Right kidney (tissue), 1 donor: ENCODE measurements at regions not wholly inside any gene's neighbourhood (a gene's known extent, or its start where the extent isn't known, plus 50 kb on each side); places are given as distances from the start of the nearest gene placed in this dataset.

ENCODE experiments used
- DNase-seq: peaks from one replicate; pipeline ENCODE4 v3.0.0-alpha.2; 2016

DNA sequence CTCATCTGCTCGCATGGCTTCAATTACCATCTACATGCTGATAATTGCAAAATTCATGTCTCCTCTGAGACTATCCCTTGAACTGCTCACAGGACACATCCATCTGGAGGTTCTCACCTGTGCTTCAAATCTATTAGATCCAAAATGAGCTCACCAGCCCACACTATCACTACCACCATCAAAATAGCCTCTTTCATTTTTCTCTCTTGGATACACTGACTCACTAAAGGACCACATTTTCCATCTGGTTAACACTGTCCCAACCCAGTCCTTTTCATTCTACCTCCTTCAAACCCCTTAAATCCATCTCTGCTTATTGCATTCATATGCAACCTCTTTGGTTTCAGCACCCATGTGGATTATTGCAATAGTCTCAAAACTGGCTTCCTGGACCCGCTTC, 497.6 kb downstream of the MID1IP1 start:
- no peak for DNase-seq

DNA sequence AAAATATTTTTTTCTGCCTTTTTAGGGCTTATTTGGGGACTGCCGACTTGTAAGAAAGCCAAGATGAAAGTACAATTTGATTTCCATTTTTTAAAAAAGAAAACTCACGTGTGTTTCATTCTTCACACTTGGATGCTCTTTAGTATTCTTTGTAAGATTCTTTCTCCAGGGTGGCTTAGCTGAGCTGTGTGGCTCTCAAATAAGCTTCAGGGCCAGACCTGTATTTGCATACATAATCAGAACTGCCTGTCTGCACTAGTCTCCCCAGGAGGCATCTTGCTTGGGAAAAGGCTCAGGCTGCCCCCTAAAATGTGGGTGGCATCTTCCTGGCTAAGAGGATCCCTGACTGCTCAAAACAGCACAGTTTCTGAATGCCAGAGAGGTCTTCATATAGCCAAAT, 498.4 kb downstream of the MID1IP1 start:
- no peak for DNase-seq

DNA sequence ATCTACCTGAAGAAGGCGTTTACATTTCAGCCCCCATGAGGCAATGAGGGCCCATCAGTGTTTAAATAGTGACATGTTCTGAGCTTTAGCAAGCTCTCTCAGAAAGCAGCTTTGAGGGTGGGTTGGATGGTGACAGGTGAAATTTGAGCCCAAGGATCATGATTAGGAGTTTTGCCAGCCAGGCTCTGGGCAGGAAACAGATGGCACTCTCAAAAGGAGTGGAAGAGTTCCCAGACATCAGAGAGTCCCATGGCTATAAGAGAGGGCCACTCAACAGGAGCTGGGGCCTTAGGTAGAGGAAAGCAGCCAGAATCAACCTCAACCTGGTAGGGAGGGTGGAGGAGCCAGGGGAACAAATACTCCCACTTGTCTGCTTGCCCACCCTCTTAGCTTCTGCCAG, 499.8 kb downstream of the MID1IP1 start:
- DNase-seq: no peak

DNA sequence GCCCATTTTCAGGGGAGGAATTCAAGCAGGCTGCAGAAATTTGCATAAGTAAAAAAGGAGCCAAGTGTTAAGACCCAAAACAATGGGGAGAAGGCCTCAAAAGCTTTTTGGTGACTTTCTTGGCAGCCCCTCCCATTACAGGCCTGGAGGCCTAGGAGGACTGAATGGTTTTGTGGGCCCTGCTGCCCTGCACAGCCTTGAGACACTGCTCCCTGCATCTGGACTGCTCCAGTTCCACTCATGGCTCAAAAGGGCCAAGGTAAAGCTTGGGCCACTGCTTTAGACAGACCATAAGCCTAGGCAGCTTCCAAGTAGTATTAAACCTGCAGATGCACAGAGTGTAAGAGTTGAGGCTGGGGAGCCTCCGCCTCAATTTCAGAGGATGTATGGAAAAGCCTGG, 501.6 kb downstream of the MID1IP1 start:
- DNase-seq: no peak

DNA sequence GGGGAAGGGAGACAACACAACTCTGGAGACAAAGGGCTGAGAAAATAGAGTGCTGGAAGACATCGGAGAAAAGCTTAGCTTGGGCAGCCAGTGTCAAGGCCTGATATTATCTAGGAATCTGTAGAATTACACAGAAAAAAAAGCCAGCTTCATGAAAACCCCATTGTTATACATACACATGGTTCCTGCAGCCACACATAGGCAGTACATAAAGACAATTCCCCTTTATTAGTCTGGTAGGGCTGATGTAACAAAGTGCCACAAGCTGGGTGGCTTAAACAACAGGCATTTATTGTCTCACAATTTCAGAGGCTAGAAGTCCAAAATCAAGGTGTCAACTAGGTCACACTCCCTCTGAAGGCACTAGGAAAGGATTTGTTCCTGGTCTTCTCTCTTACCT, 503.5 kb downstream of the MID1IP1 start:
- no peak for DNase-seq

DNA sequence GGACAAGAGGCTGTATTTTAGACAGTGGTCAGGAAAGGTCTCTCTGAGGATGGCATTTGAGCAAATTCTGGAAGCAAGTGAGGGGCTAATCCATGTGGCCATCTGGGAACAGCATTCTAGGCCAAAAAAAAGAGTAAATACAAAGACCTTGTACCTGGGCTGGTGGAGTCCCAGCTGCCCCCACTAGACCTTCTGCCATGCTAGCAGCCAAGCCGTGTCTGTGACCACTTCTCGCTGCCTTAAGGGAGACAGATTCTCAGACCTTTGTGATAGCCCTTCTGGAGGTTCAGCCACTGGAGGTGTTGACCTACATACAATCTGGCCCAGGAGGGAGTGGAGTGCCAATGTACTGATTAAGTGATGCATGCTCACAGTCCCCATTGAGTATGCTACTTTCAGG, 506.2 kb downstream of the MID1IP1 start:
- DNase-seq: no peak

DNA sequence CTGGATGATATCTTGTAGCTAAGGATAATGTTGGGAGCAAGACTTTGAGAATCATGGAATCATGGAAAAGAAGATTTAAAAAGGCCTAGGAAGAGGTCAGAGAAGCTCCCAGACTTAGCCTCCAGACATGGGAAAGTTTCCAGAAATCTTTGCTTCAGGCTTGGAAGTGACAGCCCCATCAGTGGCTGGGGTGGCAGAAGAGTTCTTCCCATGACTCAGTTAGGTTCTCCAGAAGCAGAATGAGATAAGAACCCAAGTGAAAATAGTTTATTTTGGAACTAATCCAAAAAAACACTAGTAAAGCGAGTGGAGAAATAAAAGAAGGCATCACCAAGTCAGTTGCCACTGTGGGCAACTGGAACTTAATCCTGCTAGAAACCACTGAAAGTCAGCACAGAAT, 506.9 kb downstream of the MID1IP1 start:
- DNase-seq: no peak

DNA sequence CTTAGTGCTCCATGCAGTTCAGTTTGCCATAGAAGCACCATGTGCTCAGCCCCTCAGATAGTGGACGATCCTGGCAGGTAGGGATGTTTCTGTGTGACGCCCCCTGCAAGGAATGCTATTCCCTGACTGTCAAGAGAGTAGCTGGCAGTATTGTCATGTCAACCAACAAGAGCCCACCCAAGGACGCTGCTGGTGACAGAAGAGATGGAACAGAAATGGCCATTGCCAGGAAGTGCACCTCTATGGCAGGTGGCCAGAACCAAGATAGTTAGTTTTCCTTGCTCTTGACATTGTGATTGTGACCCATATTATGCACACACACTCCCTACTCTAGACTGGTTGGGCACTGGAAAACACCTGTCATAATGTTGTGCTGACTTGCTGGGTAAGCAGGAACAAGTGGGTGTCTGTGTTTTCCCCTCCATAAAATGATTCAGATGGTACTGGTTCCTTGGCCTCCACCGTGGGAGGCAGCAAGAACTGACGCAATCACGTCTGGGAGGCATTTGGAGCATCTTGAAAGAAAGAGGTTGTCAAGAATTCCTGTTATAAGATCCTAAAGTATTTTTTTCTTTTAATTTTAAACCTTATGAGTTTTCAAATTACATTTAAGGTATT, 507.9 kb downstream of the MID1IP1 start:
- DNase-seq: no peak

DNA sequence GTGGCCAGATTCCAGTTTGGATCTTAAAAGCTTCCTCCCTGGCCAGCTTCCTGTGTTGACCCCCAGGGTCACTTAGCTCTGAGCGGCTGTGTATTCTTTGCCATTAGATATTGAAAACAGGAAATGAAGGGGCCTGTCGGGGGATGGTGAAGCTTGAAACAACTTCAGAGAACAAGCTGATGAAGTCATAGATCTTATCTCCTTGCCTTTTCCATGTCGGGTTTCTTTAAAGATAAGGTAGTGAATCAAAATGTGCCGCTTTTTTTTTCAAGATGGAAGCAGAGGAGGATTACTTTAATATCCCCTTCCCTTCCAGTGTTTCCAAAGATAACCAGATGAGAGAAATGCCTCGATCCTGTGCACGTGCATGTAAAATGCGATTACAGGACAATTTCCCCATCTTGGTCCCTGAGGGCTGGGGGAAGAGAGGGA, 508.5 kb downstream of the MID1IP1 start:
- DNase-seq: peak; percentile 19

DNA sequence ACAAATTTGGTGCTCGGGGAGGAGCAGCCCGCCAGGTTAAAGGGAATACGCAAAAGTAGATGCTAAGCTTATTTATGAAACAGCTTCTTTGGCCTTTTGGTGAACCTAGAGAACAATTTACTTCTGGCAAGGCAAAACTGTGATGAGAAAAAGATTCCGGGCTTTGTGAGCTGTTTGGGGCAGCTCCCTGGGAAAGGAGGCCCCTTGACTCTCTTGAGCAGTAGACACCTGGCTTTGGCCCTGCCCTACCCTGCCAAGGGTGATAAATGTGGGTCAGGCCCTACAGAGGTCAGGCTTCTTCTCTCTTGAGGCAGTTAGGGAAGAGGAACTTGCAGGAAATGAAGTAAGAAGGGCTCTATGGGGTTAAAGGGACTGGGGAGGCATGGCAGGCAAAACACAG, 509.6 kb downstream of the MID1IP1 start:
- DNase-seq: peak; percentile 17

DNA sequence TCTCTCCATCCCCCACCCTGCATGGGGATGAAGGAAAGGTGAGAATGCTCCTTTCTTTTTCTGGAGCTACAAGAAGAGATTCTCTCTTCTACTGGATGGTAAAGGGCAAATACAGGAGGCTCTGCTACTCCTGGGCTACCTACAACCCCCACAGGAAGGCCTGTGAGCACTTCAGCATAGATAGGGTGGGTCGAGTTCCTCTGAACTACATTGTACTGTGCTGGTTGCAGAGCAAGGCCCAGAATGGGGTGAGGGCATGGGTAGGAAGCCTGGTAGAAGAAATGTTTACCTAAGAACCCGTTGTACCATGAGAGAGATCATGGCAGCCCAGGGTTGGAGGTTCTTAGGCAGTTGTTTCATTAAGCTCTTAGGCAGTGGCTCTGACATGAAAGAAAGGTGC, 510.4 kb downstream of the MID1IP1 start:
- no peak for DNase-seq

DNA sequence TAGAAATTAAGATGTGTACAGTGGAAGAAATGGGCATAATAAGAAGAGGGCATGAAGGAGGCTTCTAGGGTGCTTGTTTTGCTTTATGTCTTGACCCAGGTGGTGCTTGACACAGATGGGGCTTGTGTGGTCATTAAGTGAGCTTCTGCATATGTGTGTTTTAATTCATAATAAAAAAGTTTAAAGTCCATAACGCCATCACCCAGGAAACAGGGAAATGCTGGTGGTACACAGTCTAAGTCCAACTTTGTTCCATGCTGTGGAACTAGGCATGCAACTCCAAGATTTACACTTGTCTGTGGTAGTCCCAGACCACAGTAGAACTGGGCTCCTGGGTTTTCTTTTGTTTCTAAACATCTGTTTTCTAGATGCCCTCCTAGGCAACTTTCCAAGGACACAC, 511.9 kb downstream of the MID1IP1 start:
- DNase-seq: no peak

DNA sequence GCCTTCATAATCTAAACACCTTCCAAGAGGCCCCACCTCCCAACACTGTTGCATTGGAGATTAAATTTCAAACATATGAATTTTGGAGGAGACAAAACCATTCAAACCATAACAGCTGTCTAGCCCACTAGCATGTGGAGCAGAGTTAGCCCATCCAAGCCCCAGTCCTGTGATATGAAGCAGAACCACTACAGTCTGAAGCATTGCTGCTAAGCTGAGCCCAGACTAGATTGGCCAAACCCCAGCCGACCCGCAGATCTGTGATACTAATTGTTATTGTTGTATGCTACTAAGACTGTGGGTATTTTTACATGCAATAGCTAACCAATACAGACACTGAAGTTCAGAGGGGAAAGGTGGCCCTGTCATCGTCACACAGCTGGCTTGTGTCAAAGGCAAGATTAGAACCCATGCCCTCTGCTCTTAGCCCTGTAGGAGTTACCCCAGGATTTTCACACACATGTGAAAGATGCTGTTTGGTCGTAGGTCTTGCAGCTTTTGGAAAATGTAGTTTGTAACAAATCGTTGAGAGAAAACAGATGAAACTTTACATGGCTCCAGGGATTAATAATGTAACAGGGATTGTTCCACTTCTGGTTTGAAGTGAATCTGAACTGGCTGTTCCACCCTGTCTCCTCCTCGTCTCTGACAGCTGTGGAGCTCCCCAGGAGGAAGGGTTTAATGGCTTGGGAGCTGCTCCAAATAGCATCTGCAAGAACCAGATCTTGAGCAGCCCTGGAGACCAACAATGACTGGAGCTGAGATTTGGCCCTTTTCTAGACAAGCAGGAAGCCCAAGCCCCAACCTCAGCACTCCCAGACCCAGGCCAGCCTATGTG, 517.5 kb downstream of the MID1IP1 start:
- DNase-seq: peak; percentile 18

DNA sequence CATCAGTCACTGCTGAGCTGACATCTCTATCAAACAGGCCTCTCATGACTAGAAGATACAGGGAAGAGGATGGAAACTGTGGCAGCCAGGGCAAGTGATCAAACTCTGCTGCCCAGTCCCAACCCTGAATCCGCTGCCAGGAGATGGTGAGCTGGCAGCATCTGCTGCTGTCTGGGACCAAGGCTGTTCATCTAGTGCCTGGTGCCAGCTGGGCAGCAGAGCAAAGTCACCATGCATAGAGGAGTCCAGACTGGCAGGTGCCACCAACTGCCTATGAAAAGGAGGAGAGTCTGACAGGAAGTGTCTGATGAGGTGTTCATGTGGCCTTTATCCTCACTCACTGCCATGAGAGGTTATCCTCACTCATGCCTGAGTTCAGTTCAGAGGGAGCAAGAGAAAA, 518.9 kb downstream of the MID1IP1 start:
- DNase-seq: no peak

DNA sequence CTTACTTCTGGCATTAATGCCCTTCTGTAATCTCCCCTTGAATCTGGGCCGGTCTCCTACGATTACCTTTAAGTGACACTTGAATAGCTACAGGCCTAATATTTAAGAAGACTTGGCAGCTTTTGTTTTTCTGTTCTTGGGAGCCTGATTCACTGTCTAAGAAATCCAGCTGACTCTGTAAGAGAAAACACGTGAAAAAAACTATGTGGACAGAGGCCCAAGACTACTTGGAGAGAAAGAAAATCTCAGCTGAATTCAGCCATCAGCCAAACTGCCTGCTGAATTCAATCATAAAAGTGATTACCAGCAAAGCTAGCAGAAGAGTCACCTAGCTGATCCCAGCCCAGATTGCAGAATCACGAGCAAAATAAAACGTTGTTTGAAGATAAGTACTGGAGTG, 521.2 kb downstream of the MID1IP1 start:
- DNase-seq: no peak

DNA sequence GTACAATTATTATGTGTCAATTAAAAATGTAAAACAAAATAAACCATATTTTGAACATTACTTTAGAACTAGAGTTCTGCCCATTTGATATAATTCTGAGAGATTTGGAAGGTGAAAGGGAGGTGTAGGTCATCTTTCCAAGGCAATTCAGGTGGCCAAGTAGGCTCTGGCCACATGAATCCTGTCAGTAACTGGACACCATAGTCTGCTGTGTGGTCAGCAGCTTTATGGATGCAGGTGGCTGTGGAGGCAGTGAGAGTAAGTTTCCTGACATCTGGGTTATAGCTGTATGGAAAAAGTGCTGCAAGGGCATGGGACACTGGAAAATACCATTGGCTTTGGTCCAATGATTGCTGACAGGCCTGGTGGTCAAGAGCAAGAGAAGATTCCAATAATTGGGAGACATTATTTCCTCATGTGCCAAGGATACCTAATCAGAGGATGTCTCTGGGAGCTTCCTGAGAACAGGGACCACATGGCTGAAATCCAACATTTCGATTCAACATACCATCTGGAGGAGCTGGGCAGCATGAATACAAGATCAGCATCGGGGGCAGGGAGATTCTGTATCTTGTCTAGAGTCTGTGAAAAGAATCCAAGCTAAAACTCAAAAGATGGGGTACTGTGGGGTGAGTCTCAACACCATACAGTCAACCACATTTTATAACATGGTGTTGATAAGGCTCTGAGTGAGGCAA, 523.1 kb downstream of the MID1IP1 start:
- no peak for DNase-seq

DNA sequence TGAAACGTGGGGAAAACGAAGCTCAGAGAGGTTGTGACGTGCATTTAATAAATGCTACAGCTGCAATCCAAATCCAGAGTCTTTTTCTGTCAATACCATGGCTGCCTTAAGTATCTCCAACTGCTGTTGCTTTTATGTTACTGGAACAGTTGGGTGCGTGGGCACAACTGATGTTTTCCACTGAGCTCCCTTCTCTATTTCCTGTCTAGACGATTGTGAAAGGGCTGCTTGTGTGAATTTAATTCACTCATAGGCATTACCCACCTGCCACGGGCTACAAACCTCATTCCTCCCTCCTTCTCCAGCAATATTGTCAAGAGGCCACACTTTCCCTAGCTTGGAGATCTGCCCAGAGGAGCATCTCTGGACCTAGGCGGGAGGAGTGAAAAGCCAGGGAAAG, 526.0 kb downstream of the MID1IP1 start:
- no peak for DNase-seq

DNA sequence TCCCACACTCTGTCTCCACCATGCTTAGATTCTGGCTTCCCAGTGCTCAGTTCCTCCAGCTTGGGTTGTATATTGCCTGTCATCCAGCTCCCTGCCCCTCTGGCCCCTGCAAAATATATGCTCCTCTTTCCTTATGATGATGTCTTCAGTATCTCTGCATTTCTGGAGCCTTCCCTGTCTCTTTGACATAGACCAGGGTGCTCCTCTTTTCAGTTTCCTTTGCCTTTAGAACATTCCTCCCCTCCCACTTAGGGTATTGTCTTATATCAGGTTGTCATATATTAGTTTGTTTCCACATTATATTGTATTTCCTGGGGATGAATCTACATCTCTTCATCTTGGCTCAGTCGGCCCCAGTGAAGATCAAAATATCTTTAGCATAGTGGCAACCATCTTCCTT, 526.4 kb downstream of the MID1IP1 start:
- no peak for DNase-seq

DNA sequence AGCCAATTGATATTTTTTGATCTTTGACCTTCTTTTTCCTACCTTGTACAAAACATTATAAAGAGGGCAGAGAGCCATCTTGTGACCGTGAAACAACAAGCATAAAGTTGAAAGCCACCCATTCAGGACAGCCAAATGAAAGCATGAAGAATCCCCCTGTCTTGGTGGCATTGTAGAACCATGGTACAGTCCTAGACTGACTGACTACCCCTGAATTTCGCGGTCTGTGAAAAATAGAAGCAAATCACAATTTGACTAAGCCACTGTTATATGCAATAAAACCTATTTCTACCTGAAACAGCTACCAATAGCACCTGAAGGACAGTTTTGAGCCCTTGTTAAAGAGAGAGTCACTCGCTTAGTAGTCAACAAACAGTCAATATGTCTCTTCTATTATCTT, 527.4 kb downstream of the MID1IP1 start:
- no peak for DNase-seq

DNA sequence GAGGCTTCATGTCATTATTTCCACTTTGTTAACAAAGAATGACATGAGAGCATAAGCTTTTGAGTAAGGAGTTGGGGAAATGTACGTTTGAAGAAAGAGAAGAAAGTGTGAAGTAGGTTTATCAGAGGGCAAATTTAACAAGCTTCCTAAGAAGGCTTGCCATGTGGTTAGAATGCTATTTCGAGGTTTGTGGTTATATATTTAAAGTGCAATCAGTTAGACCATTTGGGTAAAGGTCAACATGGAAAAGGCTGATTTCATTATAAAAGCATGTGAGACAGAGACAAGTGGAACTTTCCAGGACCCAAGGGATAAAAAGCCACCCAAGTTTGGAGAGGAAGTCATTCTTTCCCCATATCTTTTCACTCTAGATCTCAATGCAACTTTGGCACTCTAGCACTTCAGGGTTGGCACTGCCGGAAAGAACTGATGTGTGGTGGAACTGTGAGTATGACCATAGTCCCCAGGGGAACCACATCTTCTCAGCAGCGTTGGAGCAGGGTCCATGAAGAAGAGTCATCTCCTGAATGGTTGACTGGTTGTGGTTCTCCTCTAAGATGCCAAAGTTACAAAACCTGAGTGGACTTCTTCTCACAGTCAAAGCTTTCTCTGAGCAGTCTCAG, 529.9 kb downstream of the MID1IP1 start:
- no peak for DNase-seq

DNA sequence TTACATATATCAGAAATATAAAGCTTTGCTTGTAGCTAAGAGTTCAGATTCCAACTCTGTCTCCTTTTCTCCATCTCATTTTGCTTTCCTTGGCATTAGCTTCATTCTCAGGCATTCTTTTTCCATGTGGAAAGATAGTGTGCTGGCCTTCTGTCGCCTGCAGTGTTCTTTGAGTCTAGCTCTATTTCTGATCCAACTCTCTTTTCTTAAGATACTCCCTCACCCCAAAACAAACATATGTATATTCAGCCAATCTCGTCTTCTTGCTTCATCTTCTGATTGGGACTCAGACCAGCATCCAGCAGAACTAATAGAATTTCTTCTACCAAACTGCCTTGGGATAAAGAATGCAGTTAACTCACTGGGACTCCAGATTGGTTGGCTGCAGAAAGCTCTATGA, 532.2 kb downstream of the MID1IP1 start:
- no peak for DNase-seq

DNA sequence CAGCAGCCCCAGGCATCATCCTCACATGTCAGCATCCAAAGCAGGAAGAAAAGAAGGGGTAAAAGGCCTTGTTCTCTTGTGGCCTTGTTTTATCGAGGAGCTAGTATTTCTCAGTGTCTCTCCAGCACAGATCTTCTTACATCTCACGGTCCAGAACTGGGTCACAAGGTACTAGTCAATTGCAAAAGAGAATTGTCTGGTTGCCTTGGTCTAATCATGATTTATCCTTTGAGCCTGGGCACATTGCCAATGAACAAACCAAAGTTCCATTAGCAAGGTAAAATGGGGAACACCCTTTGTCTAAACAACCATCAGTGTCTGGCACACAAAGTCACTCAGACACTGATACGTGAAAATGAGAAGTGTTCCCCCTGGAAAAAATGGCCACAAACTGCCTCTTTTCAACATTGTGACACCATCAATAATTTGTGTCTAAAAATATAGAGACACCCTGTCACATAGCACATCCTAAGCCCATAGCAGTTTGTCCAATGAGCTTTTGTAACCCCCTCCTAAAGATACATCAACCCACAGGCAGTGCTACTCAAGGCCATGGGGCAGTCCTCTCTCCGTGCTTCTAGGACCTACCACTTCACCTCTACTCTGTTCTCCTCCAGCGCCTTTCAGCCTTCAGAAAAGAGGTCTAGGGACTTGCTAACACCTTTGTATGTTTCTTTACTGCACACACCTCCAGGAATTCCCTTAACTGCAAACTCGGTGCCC, 534.4 kb downstream of the MID1IP1 start:
- DNase-seq: no peak
